ENCODE measurements at regions not wholly inside any gene's neighbourhood (a gene's known extent, or its start where the extent isn't known, plus 50 kb on each side); places are given as distances from the start of the nearest gene placed in this dataset.

GRCh38 chr18:67964462-67964861 lies 447.9 kb upstream of the DSEL start:
- no peak for TF ChIP-seq TAF1 (IDR thresholded peaks at IDR 0.05; ENCODE audit: borderline replicate concordance, insufficient read depth, low read length)
- TF ChIP-seq SIN3A (IDR thresholded peaks at IDR 0.05; ENCODE audit: borderline replicate concordance, insufficient read depth, low read length), result no peak
